Neuronal stem cell (in vitro differentiated cells): ENCODE measurements at regions not wholly inside any gene's neighbourhood (a gene's known extent, or its start where the extent isn't known, plus 50 kb on each side); places are given as distances from the start of the nearest gene placed in this dataset.
"Not testable (repeated sequence)": the region's sequence is repeated elsewhere in the genome, so short reads cannot be mapped to it uniquely, and the experiment has no call there.

ENCODE experiments used
- DNase-seq: peaks from one replicate; pipeline ENCODE4 v3.0.0-alpha.2; 2013; ENCODE audit warnings: low spot score
- H2AFZ ChIP-seq: one replicate; pipeline ENCODE4 v1.6.1; 2013; ENCODE audit warnings: mild to moderate bottlenecking, low read length, inconsistent platforms
- H2AK5ac ChIP-seq: 2 replicates; pipeline ENCODE4 v1.6.1; 2013; ENCODE audit warnings: low read depth, mild to moderate bottlenecking, inconsistent platforms, low read length, moderate library complexity, mixed read lengths
- H2BK120ac ChIP-seq: 2 replicates; pipeline ENCODE4 v1.6.1; 2013; ENCODE audit warnings: low read depth, mild to moderate bottlenecking, inconsistent platforms, low read length, moderate library complexity, mixed read lengths
- H2BK12ac ChIP-seq: one replicate; pipeline ENCODE4 v1.6.1; 2013; ENCODE audit warnings: low read length, inconsistent platforms
- H2BK15ac ChIP-seq: 2 replicates; pipeline ENCODE4 v1.6.1; 2013; ENCODE audit warnings: mild to moderate bottlenecking, low read length, inconsistent platforms, mixed read lengths
- H2BK5ac ChIP-seq: one replicate; pipeline ENCODE4 v1.6.1; 2013; ENCODE audit warnings: inconsistent platforms, mild to moderate bottlenecking, low read length, moderate library complexity
- H3K14ac ChIP-seq: one replicate; pipeline ENCODE4 v1.6.1; 2013; ENCODE audit warnings: low read length, inconsistent platforms
- H3K18ac ChIP-seq: 2 replicates; pipeline ENCODE4 v1.6.1; 2013; ENCODE audit warnings: low read length, inconsistent platforms
- H3K23ac ChIP-seq: 2 replicates; pipeline ENCODE4 v1.6.1; 2013; ENCODE audit warnings: low read depth, mild to moderate bottlenecking, mixed read lengths, low read length, inconsistent platforms; ENCODE audit not compliant: poor library complexity
- H3K27ac ChIP-seq: replicated peaks from 3 replicates; pipeline ENCODE4 v1.5.1; 2013; ENCODE audit warnings: low read length, inconsistent platforms
- H3K27me3 ChIP-seq, 3 experiments: 2 replicates each; pipeline ENCODE4 v1.6.1; 2013; ENCODE audit warnings: low read length in 3 of 3, mild to moderate bottlenecking in 2 of 3, inconsistent platforms in 1 of 3, low read depth in 1 of 3, mixed read lengths in 1 of 3, moderate library complexity in 1 of 3; ENCODE audit not compliant: control insufficient read depth in 3 of 3, insufficient read depth in 3 of 3
- H3K36me3 ChIP-seq, 2 donors: replicated peaks in 1 of 2; 2 replicates each; pipeline ENCODE4 v1.6.1; 2013; ENCODE audit warnings: low read length in 2 of 2; ENCODE audit not compliant: control insufficient read depth in 2 of 2, insufficient read depth in 2 of 2
- H3K4ac ChIP-seq: 2 replicates; pipeline ENCODE4 v1.6.1; 2013; ENCODE audit warnings: inconsistent platforms, mild to moderate bottlenecking, low read length, moderate library complexity
- H3K4me1 ChIP-seq, 2 donors: 1 replicate in 1 of 2; 2 replicates in 1 of 2; pipeline ENCODE4 v1.6.1; 2013; ENCODE audit warnings: low read length in 2 of 2, low read depth in 1 of 2; ENCODE audit not compliant: control insufficient read depth in 2 of 2, insufficient read depth in 1 of 2
- H3K4me2 ChIP-seq: one replicate; pipeline ENCODE4 v1.6.1; 2013; ENCODE audit warnings: mild to moderate bottlenecking, low read length, inconsistent platforms; ENCODE audit not compliant: insufficient read depth, poor library complexity, severe bottlenecking
- H3K4me3 ChIP-seq, 2 donors: 2 replicates each; pipeline ENCODE4 v1.5.1; 2013; ENCODE audit warnings: low read length in 2 of 2, mild to moderate bottlenecking in 2 of 2, inconsistent platforms in 1 of 2, moderate library complexity in 1 of 2
- H3K79me1 ChIP-seq: one replicate; pipeline ENCODE4 v1.6.1; 2013; ENCODE audit warnings: low read depth, mild to moderate bottlenecking, inconsistent platforms, low read length, moderate library complexity
- H3K9ac ChIP-seq: one replicate; pipeline ENCODE4 v1.6.1; 2013; ENCODE audit warnings: mild to moderate bottlenecking, low read depth, low read length, inconsistent platforms; ENCODE audit not compliant: poor library complexity
- H3K9me3 ChIP-seq, 2 donors: replicated peaks in 1 of 2; 2 replicates each; pipeline versions ENCODE3 to v1.6.1; 2013; ENCODE audit warnings: low read length in 2 of 2, mild to moderate bottlenecking in 2 of 2, inconsistent platforms in 1 of 2, low read depth in 1 of 2, mixed read lengths in 1 of 2, moderate library complexity in 1 of 2; ENCODE audit not compliant: control insufficient read depth in 2 of 2, insufficient read depth in 1 of 2
- H4K8ac ChIP-seq: one replicate; pipeline ENCODE4 v1.6.1; 2013; ENCODE audit warnings: low read depth, mild to moderate bottlenecking, inconsistent platforms, low read length, moderate library complexity
- H4K91ac ChIP-seq: one replicate; pipeline ENCODE4 v1.6.1; 2013; ENCODE audit warnings: low read length, low read depth, mild to moderate bottlenecking, inconsistent platforms; ENCODE audit not compliant: poor library complexity
- WGBS, 2 donors: extraction: QIAGEN DNeasy Blood & Tissue Kit; methylation state at CpG; one replicate each; pipeline ENCODE4 v1.1.7; 2013; ENCODE audit warnings: missing lambda C conversion rate in 2 of 2, mixed read lengths in 1 of 2; ENCODE audit not compliant: insufficient read length in 2 of 2, insufficient replicate concordance in 1 of 2; ENCODE audit errors: extremely low coverage in 2 of 2; 5-methylcytosine and 5-hydroxymethylcytosine counted together

GRCh38 chr12:73125148-73125547 lies 853.0 kb downstream of the TRHDE start:
- Histone ChIP-seq H3K4me3 (no peak overlapping the region), H2BK15ac (no peak overlapping the region), H3K18ac (no peak overlapping the region), H3K9ac (no peak overlapping the region), H2BK120ac (no peak overlapping the region), H3K23ac (no peak overlapping the region), H3K79me1 (no peaks in the 10 kb centered on the region), H2BK5ac (no peak overlapping the region), H4K91ac (no peak overlapping the region), H2AFZ (no peak overlapping the region), H3K4ac (no peak overlapping the region), H3K14ac (no peak overlapping the region), H3K27me3 (no peaks in the 10 kb centered on the region), H2BK12ac (no peak overlapping the region), H2AK5ac (no peak overlapping the region), H3K9me3 (no peaks in the 10 kb centered on the region), H3K4me2 (no peak overlapping the region), H4K8ac (no peak overlapping the region), H3K27ac (no peak overlapping the region), H3K36me3 (no peaks in the 10 kb centered on the region), H3K4me1 (no peaks in the 10 kb centered on the region)
- DNase-seq: no peak

- H2BK15ac ChIP-seq: no peak overlapping the region
Measured at GRCh38 chr12:73136386-73136785, 864.2 kb downstream of the TRHDE start.

GRCh38 chr12:73139642-73140041 lies 867.5 kb downstream of the TRHDE start:
- not testable (repeated sequence) for H3K4me3 ChIP-seq, H2BK12ac ChIP-seq, H4K8ac ChIP-seq, H3K9ac ChIP-seq, H3K79me1 ChIP-seq, H4K91ac ChIP-seq, H2BK15ac ChIP-seq, H3K27ac ChIP-seq, H3K4me2 ChIP-seq, H2AK5ac ChIP-seq, H3K36me3 ChIP-seq, H3K4me1 ChIP-seq, H2BK5ac ChIP-seq, H3K4ac ChIP-seq, H2AFZ ChIP-seq, H3K9me3 ChIP-seq, H3K27me3 ChIP-seq, H2BK120ac ChIP-seq, H3K14ac ChIP-seq, H3K23ac ChIP-seq, H3K18ac ChIP-seq, DNase-seq
- no CpG with 5 or more reads among the region's 2 CpGs for WGBS, 2 donors

More at GRCh38 chr12:73136386-73136785, 864.2 kb downstream of the TRHDE start:
- H3K27me3 ChIP-seq: no peaks in the 10 kb centered on the region
- H3K4me3 ChIP-seq: no peak overlapping the region
- H4K91ac ChIP-seq: no peak overlapping the region
- H2BK5ac ChIP-seq: no peak overlapping the region
- H2BK120ac ChIP-seq: no peak overlapping the region
- H3K27ac ChIP-seq: no peak overlapping the region
- H2AK5ac ChIP-seq: no peak overlapping the region
- no peaks in the 10 kb centered on the region for H3K36me3 ChIP-seq
- peak overlapping the region; percentile 56 for H2AFZ ChIP-seq
- no peaks in the 10 kb centered on the region for H3K79me1 ChIP-seq
- peaks cover 3 to 4% of the 10 kb centered on the region in 2 donors for H3K4me1 ChIP-seq
- H3K23ac ChIP-seq: no peak overlapping the region
- H2BK12ac ChIP-seq: no peak overlapping the region
- DNase-seq: no peak
- no peak overlapping the region for H3K18ac ChIP-seq
- no peak overlapping the region for H3K9ac ChIP-seq
- no peak overlapping the region for H4K8ac ChIP-seq
- no CpG with 5 or more reads among the region's 5 CpGs for WGBS, 2 donors
- H3K14ac ChIP-seq: no peak overlapping the region
- no peaks in the 10 kb centered on the region for H3K9me3 ChIP-seq
- no peak overlapping the region for H3K4ac ChIP-seq
- H3K4me2 ChIP-seq: no peak overlapping the region

- no peaks in the 10 kb centered on the region for H3K9me3 ChIP-seq
- no peak overlapping the region for H3K4me3 ChIP-seq
- H3K27me3 ChIP-seq: no peaks in the 10 kb centered on the region
- H3K4me2 ChIP-seq: no peak overlapping the region
- no peaks in the 10 kb centered on the region for H3K36me3 ChIP-seq
- no peak overlapping the region for H4K8ac ChIP-seq
- H2BK15ac ChIP-seq: no peak overlapping the region
- H2AFZ ChIP-seq: no peak overlapping the region
- no peak overlapping the region for H2BK5ac ChIP-seq
- H2AK5ac ChIP-seq: no peak overlapping the region
- no peak overlapping the region for H3K23ac ChIP-seq
- H3K79me1 ChIP-seq: no peaks in the 10 kb centered on the region
- no peak overlapping the region for H3K27ac ChIP-seq
- no peak overlapping the region for H3K18ac ChIP-seq
- no peak for DNase-seq
- H2BK12ac ChIP-seq: no peak overlapping the region
- no peak overlapping the region for H3K9ac ChIP-seq
- no peak overlapping the region for H2BK120ac ChIP-seq
- H3K4ac ChIP-seq: no peak overlapping the region
- H3K14ac ChIP-seq: no peak overlapping the region
- no peak overlapping the region for H4K91ac ChIP-seq
- no peaks in the 10 kb centered on the region for H3K4me1 ChIP-seq
Measured at GRCh38 chr12:73158341-73158740, 886.2 kb downstream of the TRHDE start.
